Thyroid gland (tissue), 4 donors: ENCODE measurements at regions not wholly inside any gene's neighbourhood (a gene's known extent, or its start where the extent isn't known, plus 50 kb on each side); places are given as distances from the start of the nearest gene placed in this dataset.
A peak's percentile ranks its signal among the peaks of the same experiment; 100 is the strongest.

Experiments
- POLR2A ChIP-seq, 2 donors: fragments of 450-650 bp; IDR thresholded peaks; one replicate each; pipeline ENCODE4 v1.6.1; 2017; ENCODE audit warnings: antibody characterized with exemption in 2 of 2, mild to moderate bottlenecking in 2 of 2, moderate library complexity in 1 of 2
- TF ChIP-seq, protein P1 (sequence below), 6 experiments: fragments of 200-600 bp in 3 of 6; fragments of 450-650 bp in 3 of 6; sonication (generic) in 3 of 6; IDR thresholded peaks; one replicate each; pipeline ENCODE4 v1.5.1; 2016 to 2019; ENCODE audit warnings: antibody characterized with exemption in 6 of 6, mild to moderate bottlenecking in 2 of 6, inconsistent platforms in 1 of 6, moderate library complexity in 1 of 6

DNA sequence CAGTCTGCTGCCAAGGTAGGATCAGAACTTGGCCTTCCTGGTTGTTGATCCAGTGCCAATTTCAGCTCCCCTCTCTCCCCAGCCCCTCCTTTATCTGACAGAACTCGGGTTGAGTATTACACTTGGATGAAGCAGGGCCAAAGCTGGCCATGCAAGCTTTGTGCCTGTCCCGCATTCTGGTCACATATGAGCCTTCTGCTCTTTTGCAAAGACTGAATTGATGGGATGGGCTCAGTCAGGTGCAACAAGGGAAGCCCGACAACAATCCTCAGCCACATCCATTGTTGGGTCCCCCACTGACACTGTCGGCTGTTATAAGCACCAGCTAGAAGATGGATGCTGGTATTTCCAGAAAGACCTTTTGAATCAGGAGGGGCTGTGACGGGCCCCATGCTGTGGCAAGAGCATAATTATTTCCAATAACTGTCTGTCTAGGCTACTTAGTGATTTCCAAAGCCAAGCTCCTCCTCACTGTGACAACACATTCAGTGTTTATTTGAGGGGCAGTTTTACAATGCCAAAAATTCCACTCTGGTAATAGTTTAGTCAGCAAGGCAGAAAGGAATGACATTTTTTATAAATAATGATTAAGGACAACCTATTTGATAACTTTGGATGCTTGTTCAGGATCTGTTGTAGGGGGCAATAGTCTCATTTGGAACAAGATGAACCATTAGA is 146.8 kb upstream of the FRMD4B start:
- TF ChIP-seq, protein P1, sequence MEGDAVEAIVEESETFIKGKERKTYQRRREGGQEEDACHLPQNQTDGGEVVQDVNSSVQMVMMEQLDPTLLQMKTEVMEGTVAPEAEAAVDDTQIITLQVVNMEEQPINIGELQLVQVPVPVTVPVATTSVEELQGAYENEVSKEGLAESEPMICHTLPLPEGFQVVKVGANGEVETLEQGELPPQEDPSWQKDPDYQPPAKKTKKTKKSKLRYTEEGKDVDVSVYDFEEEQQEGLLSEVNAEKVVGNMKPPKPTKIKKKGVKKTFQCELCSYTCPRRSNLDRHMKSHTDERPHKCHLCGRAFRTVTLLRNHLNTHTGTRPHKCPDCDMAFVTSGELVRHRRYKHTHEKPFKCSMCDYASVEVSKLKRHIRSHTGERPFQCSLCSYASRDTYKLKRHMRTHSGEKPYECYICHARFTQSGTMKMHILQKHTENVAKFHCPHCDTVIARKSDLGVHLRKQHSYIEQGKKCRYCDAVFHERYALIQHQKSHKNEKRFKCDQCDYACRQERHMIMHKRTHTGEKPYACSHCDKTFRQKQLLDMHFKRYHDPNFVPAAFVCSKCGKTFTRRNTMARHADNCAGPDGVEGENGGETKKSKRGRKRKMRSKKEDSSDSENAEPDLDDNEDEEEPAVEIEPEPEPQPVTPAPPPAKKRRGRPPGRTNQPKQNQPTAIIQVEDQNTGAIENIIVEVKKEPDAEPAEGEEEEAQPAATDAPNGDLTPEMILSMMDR (IDR thresholded peaks at IDR 0.05) = no peak
- peak in 1 of 2 donors; percentile 13 for TF ChIP-seq POLR2A (IDR thresholded peaks at IDR 0.05)
